ENCODE measurements at regions not wholly inside any gene's neighbourhood (a gene's known extent, or its start where the extent isn't known, plus 50 kb on each side); places are given as distances from the start of the nearest gene placed in this dataset.

- no peak overlapping the region for H3K27ac ChIP-seq
Measured at GRCh38 chr16:22643886-22644285, 133.2 kb downstream of the NPIPB5 start.

GRCh38 chr16:22645868-22646267 is 135.2 kb downstream of the NPIPB5 start:
- H3K36me3 ChIP-seq, result no peaks in the 10 kb centered on the region
- 19% methylated on average over 3 of the region's 3 CpGs for WGBS (ENCODE audit: insufficient coverage, low coverage, low lambda C conversion rate, missing lambda C conversion rate)
- no peak for TF ChIP-seq CTCF (IDR thresholded peaks at IDR 0.05)
- TF ChIP-seq POLR2A (IDR thresholded peaks at IDR 0.05), result no peak
- H3K4me3 ChIP-seq, result no peak overlapping the region
- H3K27me3 ChIP-seq, result peaks cover 0 to 7% of the 10 kb centered on the region in 2 donors
- intact Hi-C loops (cut with DNase I), result no loop called here
- H3K4me1 ChIP-seq, result no peaks in the 10 kb centered on the region
- ATAC-seq, result no peak
- peak in 1 of 3 donors; percentile 15 for DNase-seq
- H3K9me3 ChIP-seq, result no peaks in the 10 kb centered on the region
- no peak overlapping the region for H3K27ac ChIP-seq

More at GRCh38 chr16:22643886-22644285, 133.2 kb downstream of the NPIPB5 start:
- H3K9me3 ChIP-seq, result no peaks in the 10 kb centered on the region
- H3K27me3 ChIP-seq, result peaks cover 0 to 7% of the 10 kb centered on the region in 2 donors
- TF ChIP-seq POLR2A (IDR thresholded peaks at IDR 0.05) (no peak), CTCF (IDR thresholded peaks at IDR 0.05) (no peak)
- intact Hi-C loops (cut with DNase I), result no loop called here
- H3K36me3 ChIP-seq, result no peaks in the 10 kb centered on the region
- WGBS (ENCODE audit: insufficient coverage, low coverage, low lambda C conversion rate, missing lambda C conversion rate), result 46% methylated on average over 2 of the region's 2 CpGs
- H3K4me3 ChIP-seq, result no peak overlapping the region
- ATAC-seq, result no peak
- no peak for DNase-seq
- H3K4me1 ChIP-seq, result no peaks in the 10 kb centered on the region

- WGBS (ENCODE audit: insufficient coverage, low coverage, low lambda C conversion rate, missing lambda C conversion rate), result 33% methylated on average over 7 of the region's 7 CpGs
- no peaks in the 10 kb centered on the region for H3K36me3 ChIP-seq
- no peaks in the 10 kb centered on the region for H3K9me3 ChIP-seq
- H3K27ac ChIP-seq, result no peak overlapping the region
- intact Hi-C loops (cut with DNase I), result no loop called here
- no peak overlapping the region for H3K4me3 ChIP-seq
- ATAC-seq (no peak), DNase-seq (peak in 1 of 3 donors; percentile 23)
- no peaks in the 10 kb centered on the region for H3K4me1 ChIP-seq
- TF ChIP-seq CTCF (IDR thresholded peaks at IDR 0.05) (no peak), POLR2A (IDR thresholded peaks at IDR 0.05) (no peak)
- peaks cover 0 to 7% of the 10 kb centered on the region in 2 donors for H3K27me3 ChIP-seq
Measured at GRCh38 chr16:22646948-22647556, 136.4 kb downstream of the NPIPB5 start.

GRCh38 chr16:22648141-22648540 is 137.4 kb downstream of the NPIPB5 start:
- Histone ChIP-seq H3K36me3 (no peaks in the 10 kb centered on the region), H3K9me3 (no peaks in the 10 kb centered on the region), H3K4me1 (no peaks in the 10 kb centered on the region), H3K27me3 (peaks cover 0 to 7% of the 10 kb centered on the region in 2 donors), H3K27ac (no peak overlapping the region), H3K4me3 (no peak overlapping the region)
- no peak for ATAC-seq
- TF ChIP-seq POLR2A (IDR thresholded peaks at IDR 0.05) (no peak), CTCF (IDR thresholded peaks at IDR 0.05) (no peak)
- intact Hi-C loops (cut with DNase I), result no loop called here
- peak in 1 of 3 donors; percentile 14 for DNase-seq
- 55% methylated on average over 4 of the region's 4 CpGs for WGBS (ENCODE audit: insufficient coverage, low coverage, low lambda C conversion rate, missing lambda C conversion rate)

Data from right lobe of liver (tissue), 6 donors.